Kidney (tissue), 13 donors: ENCODE measurements at regions not wholly inside any gene's neighbourhood (a gene's known extent, or its start where the extent isn't known, plus 50 kb on each side); places are given as distances from the start of the nearest gene placed in this dataset.

Experiments
- DNase-seq, 5 donors: peaks; one replicate each; pipeline ENCODE4 v3.0.0-alpha.2; 2013 to 2020
- FAIRE-seq: peaks from 2 replicates; lab custom pipeline; 2012; peaks lifted over from hg19 to GRCh38; lab: Jason Lieb, UNC
- H3K27ac ChIP-seq, 2 donors: one replicate each; pipeline ENCODE4 v1.7.0; 2013; ENCODE audit warnings: low read depth in 2 of 2, low read length in 2 of 2, inconsistent platforms in 1 of 2
- H3K27me3 ChIP-seq: one replicate; pipeline ENCODE4 v1.7.1; 2013; ENCODE audit warnings: low read length, inconsistent platforms; ENCODE audit not compliant: control insufficient read depth, insufficient read depth
- H3K36me3 ChIP-seq, 3 donors: one replicate each; pipeline versions ENCODE4 v1.7.0 to v1.7.1; 2013; ENCODE audit warnings: low read length in 3 of 3, control low read depth in 1 of 3, inconsistent platforms in 1 of 3; ENCODE audit not compliant: insufficient read depth in 3 of 3, control insufficient read depth in 2 of 3
- H3K4me1 ChIP-seq, 3 donors: one replicate each; pipeline versions ENCODE4 v1.7.0 to v1.7.1; 2013; ENCODE audit warnings: low read length in 3 of 3, inconsistent platforms in 1 of 3, low read depth in 1 of 3; ENCODE audit not compliant: control insufficient read depth in 2 of 3, insufficient read depth in 2 of 3
- H3K4me3 ChIP-seq, 3 donors: one replicate each; pipeline versions ENCODE4 v1.7.0 to v1.8.1; 2013; ENCODE audit warnings: low read length in 3 of 3, control low read depth in 1 of 3, inconsistent platforms in 1 of 3
- H3K9ac ChIP-seq, 3 donors: one replicate each; pipeline versions ENCODE4 v1.7.0 to v1.7.1; 2013; ENCODE audit warnings: low read length in 3 of 3, control low read depth in 1 of 3, inconsistent platforms in 1 of 3
- H3K9me3 ChIP-seq, 3 donors: one replicate each; pipeline versions ENCODE4 v1.7.0 to v1.7.1; 2013; ENCODE audit warnings: low read length in 3 of 3, control low read depth in 1 of 3, inconsistent platforms in 1 of 3; ENCODE audit not compliant: control insufficient read depth in 2 of 3, insufficient read depth in 1 of 3
- intact Hi-C: fragments of 100-400 bp; cut with DNase I; formaldehyde crosslinking; loops from one replicate; pipeline ENCODE4 v1.11.1; 2022
- TF ChIP-seq, protein P1 (sequence below): IDR thresholded peaks from 3 replicates; pipeline ENCODE4 v1.5.1; 2012; ENCODE audit warnings: mild to moderate bottlenecking, moderate library complexity, borderline replicate concordance; ENCODE audit not compliant: insufficient read depth; ENCODE audit errors: extremely low read depth
- donor health status: control.
- donor health status: control.
- donor health status: control.
- donor health status: control.
- donor health status: control.
- donor health status: DM: yes; HTN: yes; CAD: no.
- donor health status: Normal renal cell carcinoma (clear cell type).

DNA sequence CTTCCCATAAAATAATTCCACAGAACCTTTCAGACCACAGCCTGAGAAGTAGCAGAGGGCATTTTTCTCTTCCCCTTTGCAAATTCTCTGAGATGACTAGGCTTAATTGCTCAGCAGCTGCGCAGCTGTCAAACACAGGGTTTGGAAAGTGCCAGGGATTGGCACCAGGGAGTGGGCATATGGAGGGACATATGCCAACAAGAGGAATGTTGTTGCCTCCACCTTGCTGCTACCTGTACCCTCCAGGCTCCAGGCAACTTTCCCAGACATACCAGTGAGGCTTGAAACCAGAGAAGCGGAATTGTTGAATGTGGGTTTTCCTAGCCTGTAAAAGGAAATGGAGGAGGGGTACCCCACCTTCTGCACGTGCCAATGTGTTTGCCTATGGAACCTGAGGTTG, 256.2 kb upstream of the GPR101 start:
- no peak for DNase-seq
- H3K4me3 ChIP-seq = no peak overlapping the region
- no peaks in the 10 kb centered on the region for H3K36me3 ChIP-seq
- no peaks in the 10 kb centered on the region for H3K27me3 ChIP-seq
- no peaks in the 10 kb centered on the region for H3K4me1 ChIP-seq
- H3K9me3 ChIP-seq = no peaks in the 10 kb centered on the region
- H3K27ac ChIP-seq = no peak overlapping the region
- intact Hi-C loops = no loop called here
- TF ChIP-seq, protein P1, sequence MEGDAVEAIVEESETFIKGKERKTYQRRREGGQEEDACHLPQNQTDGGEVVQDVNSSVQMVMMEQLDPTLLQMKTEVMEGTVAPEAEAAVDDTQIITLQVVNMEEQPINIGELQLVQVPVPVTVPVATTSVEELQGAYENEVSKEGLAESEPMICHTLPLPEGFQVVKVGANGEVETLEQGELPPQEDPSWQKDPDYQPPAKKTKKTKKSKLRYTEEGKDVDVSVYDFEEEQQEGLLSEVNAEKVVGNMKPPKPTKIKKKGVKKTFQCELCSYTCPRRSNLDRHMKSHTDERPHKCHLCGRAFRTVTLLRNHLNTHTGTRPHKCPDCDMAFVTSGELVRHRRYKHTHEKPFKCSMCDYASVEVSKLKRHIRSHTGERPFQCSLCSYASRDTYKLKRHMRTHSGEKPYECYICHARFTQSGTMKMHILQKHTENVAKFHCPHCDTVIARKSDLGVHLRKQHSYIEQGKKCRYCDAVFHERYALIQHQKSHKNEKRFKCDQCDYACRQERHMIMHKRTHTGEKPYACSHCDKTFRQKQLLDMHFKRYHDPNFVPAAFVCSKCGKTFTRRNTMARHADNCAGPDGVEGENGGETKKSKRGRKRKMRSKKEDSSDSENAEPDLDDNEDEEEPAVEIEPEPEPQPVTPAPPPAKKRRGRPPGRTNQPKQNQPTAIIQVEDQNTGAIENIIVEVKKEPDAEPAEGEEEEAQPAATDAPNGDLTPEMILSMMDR = no peak
- no peak for FAIRE-seq
- no peak overlapping the region for H3K9ac ChIP-seq

DNA sequence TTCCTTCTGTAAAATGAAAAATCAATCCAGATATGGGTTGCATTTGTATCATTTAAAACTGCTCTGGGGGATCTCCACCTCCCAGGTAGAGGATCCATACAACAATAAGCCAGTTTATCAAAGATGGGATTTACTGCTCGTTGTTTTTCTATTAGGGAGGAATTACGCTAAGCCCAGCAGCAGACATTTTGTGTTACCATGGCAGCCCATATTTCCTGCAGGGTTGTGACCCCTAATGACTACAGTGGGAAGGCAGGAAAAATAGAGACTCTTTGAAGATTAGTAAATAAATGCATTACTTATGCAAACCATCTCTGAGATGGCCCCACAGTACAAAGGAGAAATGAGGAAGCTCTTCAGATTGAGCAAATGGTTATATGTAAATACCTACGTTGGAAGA, 253.4 kb upstream of the GPR101 start:
- H3K27ac ChIP-seq = no peak overlapping the region
- intact Hi-C loops = no loop called here
- DNase-seq (no peak), FAIRE-seq (no peak)
- no peaks in the 10 kb centered on the region for H3K27me3 ChIP-seq
- no peak overlapping the region for H3K4me3 ChIP-seq
- no peaks in the 10 kb centered on the region for H3K4me1 ChIP-seq
- no peaks in the 10 kb centered on the region for H3K9me3 ChIP-seq
- TF ChIP-seq, protein P1 = no peak
- no peak overlapping the region for H3K9ac ChIP-seq
- no peaks in the 10 kb centered on the region for H3K36me3 ChIP-seq

DNA sequence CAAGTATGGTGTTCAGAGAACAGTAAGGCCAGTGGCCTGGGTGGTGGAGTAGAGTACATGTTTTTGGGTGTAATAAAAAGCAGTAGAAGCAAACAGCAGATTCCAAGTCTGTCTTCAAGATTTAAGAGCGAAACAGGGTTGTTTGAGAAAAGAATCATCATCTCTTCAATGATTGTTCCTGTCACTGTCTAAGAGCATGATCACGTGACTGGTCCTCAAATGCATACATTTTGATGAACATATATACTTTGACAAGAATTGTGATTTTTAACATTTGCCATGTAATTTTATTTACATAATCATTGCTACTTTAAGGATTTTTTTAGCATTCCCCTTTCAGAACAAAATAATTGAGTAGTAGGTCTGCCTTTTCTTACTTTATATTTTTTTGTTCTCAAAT, 252.6 kb upstream of the GPR101 start:
- no peak for DNase-seq
- Histone ChIP-seq H3K36me3 (no peaks in the 10 kb centered on the region), H3K4me1 (no peaks in the 10 kb centered on the region), H3K27me3 (no peaks in the 10 kb centered on the region), H3K4me3 (no peak overlapping the region), H3K9ac (no peak overlapping the region), H3K27ac (no peak overlapping the region), H3K9me3 (no peaks in the 10 kb centered on the region)
- intact Hi-C loops = no loop called here
- TF ChIP-seq, protein P1 = no peak
- FAIRE-seq = no peak

DNA sequence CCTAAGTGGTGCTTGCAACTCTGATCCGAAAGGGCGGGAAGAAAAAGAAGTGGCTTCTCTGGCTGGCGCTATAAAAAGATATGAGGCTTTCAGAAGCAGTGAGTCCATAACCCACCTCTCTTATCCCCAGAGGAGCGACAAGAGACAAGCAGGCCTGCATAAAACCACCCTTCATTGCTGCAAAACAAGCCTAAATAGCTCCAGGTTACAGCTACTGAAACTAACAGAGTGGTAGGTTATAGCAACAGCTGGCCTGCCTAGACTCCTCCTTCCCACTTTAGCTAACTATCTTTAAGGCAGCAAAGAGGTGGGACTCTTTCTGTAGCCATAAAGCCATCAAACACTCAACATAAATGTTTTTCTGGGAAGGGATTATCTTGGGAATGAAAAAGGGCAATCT, 245.0 kb upstream of the GPR101 start:
- Histone ChIP-seq H3K27me3 (no peaks in the 10 kb centered on the region), H3K27ac (no peak overlapping the region), H3K9me3 (no peaks in the 10 kb centered on the region), H3K4me3 (no peak overlapping the region), H3K4me1 (no peaks in the 10 kb centered on the region), H3K9ac (no peak overlapping the region), H3K36me3 (no peaks in the 10 kb centered on the region)
- DNase-seq = no peak
- intact Hi-C loops = no loop called here
- no peak for FAIRE-seq
- TF ChIP-seq, protein P1 = no peak
